H1 (cell line): ENCODE measurements at regions not wholly inside any gene's neighbourhood (a gene's known extent, or its start where the extent isn't known, plus 50 kb on each side); places are given as distances from the start of the nearest gene placed in this dataset.

ENCODE experiments used
- CTCF ChIA-PET: fragments of 300-600 bp; sonication (Branson Sonifier 250); formaldehyde crosslinking; loops from one replicate; lab custom pipeline; 2021; ENCODE audit not compliant: partially characterized antibody; lab: Charles Lee
- POLR2A ChIA-PET: fragments of 300-600 bp; sonication (Branson Sonifier 250); formaldehyde crosslinking; loops from one replicate; lab custom pipeline; 2021; ENCODE audit warnings: inconsistent platforms; ENCODE audit not compliant: partially characterized antibody; lab: Charles Lee
- DNase-seq, 2 experiments: peaks; one replicate each; pipeline versions ENCODE4 v3.0.0 to v3.0.0-alpha.2; 2010 to 2022; ENCODE audit warnings: low spot score in 2 of 2, low read depth in 1 of 2, mixed read lengths in 1 of 2
- FAIRE-seq: peaks from 2 replicates; lab custom pipeline; 2011; peaks lifted over from hg19 to GRCh38; lab: Jason Lieb, UNC
- H2AFZ ChIP-seq: 2 replicates; pipeline ENCODE4 v1.8.1; 2012; ENCODE audit warnings: low read length, inconsistent platforms
- H2AK5ac ChIP-seq: 2 replicates; pipeline ENCODE4 v1.6.1; 2013; ENCODE audit warnings: low read depth, low read length
- H2BK120ac ChIP-seq: replicated peaks from 2 replicates; pipeline ENCODE3; 2013; ENCODE audit warnings: low read depth, low read length, inconsistent platforms
- H2BK12ac ChIP-seq: 2 replicates; pipeline ENCODE4 v1.6.1; 2013; ENCODE audit warnings: low read depth, low read length
- H2BK15ac ChIP-seq: 2 replicates; pipeline ENCODE4 v1.6.1; 2013; ENCODE audit warnings: low read length
- H2BK20ac ChIP-seq: 2 replicates; pipeline ENCODE4 v1.6.1; 2013; ENCODE audit warnings: low read length
- H2BK5ac ChIP-seq: 2 replicates; pipeline ENCODE4 v1.6.1; 2013; ENCODE audit warnings: low read depth, low read length
- H3K14ac ChIP-seq: 2 replicates; pipeline ENCODE4 v1.6.1; 2013; ENCODE audit warnings: inconsistent platforms; ENCODE audit not compliant: insufficient read length
- H3K18ac ChIP-seq: 2 replicates; pipeline ENCODE4 v1.6.1; 2013; ENCODE audit warnings: low read length; ENCODE audit errors: extremely low read depth
- H3K23ac ChIP-seq: 2 replicates; pipeline ENCODE4 v1.6.1; 2013; ENCODE audit warnings: inconsistent platforms; ENCODE audit not compliant: insufficient read length
- H3K23me2 ChIP-seq: 2 replicates; pipeline ENCODE4 v1.6.1; 2013; ENCODE audit warnings: low read depth, low read length
- H3K27ac ChIP-seq: 2 replicates; pipeline ENCODE4 v1.6.1; 2011; ENCODE audit warnings: low read depth, low read length, inconsistent platforms
- H3K27me3 ChIP-seq, 4 experiments: replicated peaks in 1 of 4; 1 replicate in 1 of 4; 2 replicates in 3 of 4; pipeline versions ENCODE4 v1.6.1 to v1.8.1; 2011 to 2013; ENCODE audit warnings: low read length in 3 of 4, mild to moderate bottlenecking in 3 of 4, inconsistent platforms in 2 of 4, mixed read lengths in 2 of 4, moderate library complexity in 1 of 4; ENCODE audit not compliant: control insufficient read depth in 3 of 4, insufficient read depth in 3 of 4; ENCODE audit errors: extremely low read depth in 1 of 4
- H3K36me3 ChIP-seq, 4 experiments: 2 replicates each; pipeline versions ENCODE4 v1.6.1 to v1.8.1; 2011 to 2013; ENCODE audit warnings: mild to moderate bottlenecking in 4 of 4, low read length in 3 of 4, moderate library complexity in 2 of 4, control low read depth in 1 of 4, inconsistent platforms in 1 of 4; ENCODE audit not compliant: insufficient read depth in 4 of 4, control insufficient read depth in 2 of 4
- H3K4ac ChIP-seq: replicated peaks from 2 replicates; pipeline ENCODE3; 2013; ENCODE audit warnings: low read length, low read depth, mixed read lengths, inconsistent platforms; ENCODE audit not compliant: insufficient read length
- H3K4me1 ChIP-seq, 4 experiments: replicated peaks in 1 of 4; 1 replicate in 1 of 4; 2 replicates in 3 of 4; pipeline versions ENCODE4 v1.6.1 to v1.8.1; 2011 to 2013; ENCODE audit warnings: low read length in 3 of 4, inconsistent platforms in 2 of 4, mixed read lengths in 1 of 4; ENCODE audit not compliant: insufficient read depth in 4 of 4, control insufficient read depth in 3 of 4
- H3K4me2 ChIP-seq, 2 experiments: 2 replicates each; pipeline versions ENCODE4 v1.6.1 to v1.8.1; 2011 to 2013; ENCODE audit warnings: low read depth in 2 of 2, low read length in 2 of 2, control low read depth in 1 of 2, inconsistent platforms in 1 of 2, mild to moderate bottlenecking in 1 of 2; ENCODE audit not compliant: insufficient read depth in 1 of 2
- H3K4me3 ChIP-seq, 4 experiments: fragments of 200-600, 300-600 bp in 1 of 4; sonication (generic), shearing (Covaris generic), sonication (Bioruptor Twin) in 1 of 4; 2 replicates each; pipeline versions ENCODE4 v1.5.1 to v1.8.1; 2011 to 2016; ENCODE audit warnings: low read length in 4 of 4, low read depth in 3 of 4, control low read depth in 2 of 4, inconsistent platforms in 2 of 4, mild to moderate bottlenecking in 2 of 4, mixed read lengths in 1 of 4, moderate library complexity in 1 of 4; ENCODE audit not compliant: insufficient read depth in 2 of 4; ENCODE audit errors: extremely low read depth in 1 of 4
- H3K56ac ChIP-seq: replicated peaks from 2 replicates; pipeline ENCODE3; 2013; ENCODE audit warnings: low read depth, mild to moderate bottlenecking, mixed read lengths, low read length, inconsistent platforms; ENCODE audit not compliant: insufficient read length
- H3K79me1 ChIP-seq: 2 replicates; pipeline ENCODE4 v1.6.1; 2013; ENCODE audit warnings: low read depth, low read length, control low read depth
- H3K79me2 ChIP-seq, 2 experiments: 2 replicates each; pipeline versions ENCODE4 v1.6.1 to v1.8.1; 2012 to 2013; ENCODE audit warnings: low read length in 2 of 2, mild to moderate bottlenecking in 2 of 2, inconsistent platforms in 1 of 2; ENCODE audit not compliant: insufficient read depth in 2 of 2, control insufficient read depth in 1 of 2
- H3K9ac ChIP-seq, 4 experiments: replicated peaks in 1 of 4; 1 replicate in 1 of 4; 2 replicates in 3 of 4; pipeline versions ENCODE4 v1.6.1 to v1.8.1; 2011 to 2013; ENCODE audit warnings: low read depth in 3 of 4, low read length in 3 of 4, control low read depth in 2 of 4, mild to moderate bottlenecking in 2 of 4, moderate library complexity in 2 of 4, inconsistent platforms in 1 of 4; ENCODE audit errors: extremely low read depth in 1 of 4
- H3K9me3 ChIP-seq, 2 experiments: 2 replicates each; pipeline versions ENCODE4 v1.6.1 to v1.8.1; 2012 to 2013; ENCODE audit warnings: mild to moderate bottlenecking in 2 of 2, moderate library complexity in 2 of 2, control low read depth in 1 of 2, inconsistent platforms in 1 of 2, low read depth in 1 of 2, low read length in 1 of 2, mixed read lengths in 1 of 2; ENCODE audit not compliant: insufficient read depth in 2 of 2
- H4K20me1 ChIP-seq, 2 experiments: replicated peaks in 1 of 2; 2 replicates each; pipeline versions ENCODE3 to v1.8.1; 2011 to 2013; ENCODE audit warnings: inconsistent platforms in 2 of 2, low read length in 2 of 2, mild to moderate bottlenecking in 1 of 2; ENCODE audit not compliant: insufficient read depth in 2 of 2, control insufficient read depth in 1 of 2
- H4K5ac ChIP-seq: 2 replicates; pipeline ENCODE4 v1.6.1; 2013; ENCODE audit warnings: low read length, low read depth, mixed read lengths, inconsistent platforms; ENCODE audit not compliant: insufficient read length
- H4K8ac ChIP-seq: 2 replicates; pipeline ENCODE4 v1.8.0; 2013; ENCODE audit warnings: mild to moderate bottlenecking, moderate library complexity, low read length, inconsistent platforms; ENCODE audit not compliant: insufficient read depth; ENCODE audit errors: extremely low read depth
- H4K91ac ChIP-seq: replicated peaks from 2 replicates; pipeline ENCODE3; 2013; ENCODE audit warnings: low read length, mixed read lengths, inconsistent platforms; ENCODE audit not compliant: insufficient read length
- NANOG ChIP-seq: IDR thresholded peaks from 2 replicates; pipeline ENCODE4 v1.6.1; 2011; ENCODE audit warnings: low read length, low read depth, mild to moderate bottlenecking, inconsistent platforms; ENCODE audit not compliant: insufficient read depth, poor library complexity, severe bottlenecking
- SIN3A ChIP-seq, 2 experiments: IDR thresholded peaks in 1 of 2; conservative IDR thresholded peaks in 1 of 2; 2 replicates each; pipeline ENCODE4 v1.6.1; 2011 to 2012; ENCODE audit warnings: low read length in 2 of 2, improper control_type of control experiment in 1 of 2, low read depth in 1 of 2, mild to moderate bottlenecking in 1 of 2
- TCF12 ChIP-seq: IDR thresholded peaks from 2 replicates; pipeline ENCODE4 v1.6.1; 2011; ENCODE audit warnings: low read depth, mild to moderate bottlenecking, low read length
- WGBS, 2 experiments: shearing (Covaris generic) in 1 of 2; methylation state at CpG; one replicate each; pipeline versions ENCODE4 v1.1.6 to v1.1.7; 2013 to 2015; ENCODE audit warnings: low lambda C conversion rate in 2 of 2, mixed read lengths in 2 of 2, inconsistent platforms in 1 of 2, low coverage in 1 of 2, missing lambda C conversion rate in 1 of 2; ENCODE audit not compliant: insufficient replicate concordance in 2 of 2, insufficient coverage in 1 of 2, insufficient read length in 1 of 2; ENCODE audit errors: extremely low coverage in 1 of 2, missing lambda C conversion rate in 1 of 2; 5-methylcytosine and 5-hydroxymethylcytosine counted together

GRCh38 chr4:15348236-15348635, 79.6 kb upstream of the C1QTNF7 start:
- FAIRE-seq (no peak), DNase-seq (no peak)
- Histone ChIP-seq H4K8ac (no peak overlapping the region), H2BK15ac (no peak overlapping the region), H3K4me2 (no peak overlapping the region), H3K9ac (no peak overlapping the region), H3K56ac (no peak overlapping the region), H4K5ac (no peak overlapping the region), H3K27me3 (no peaks in the 10 kb centered on the region; a peak in 1 of 7 replicates), H2AFZ (no peak overlapping the region), H2BK12ac (no peak overlapping the region), H3K36me3 (no peaks in the 10 kb centered on the region), H3K79me1 (no peaks in the 10 kb centered on the region), H3K4ac (no peak overlapping the region), H2BK5ac (no peak overlapping the region), H3K4me1 (peaks cover 0 to 3% (median 0%) of the 10 kb centered on the region in 4 experiments; a peak in 1 of 7 replicates), H3K27ac (no peak overlapping the region), H3K79me2 (no peaks in the 10 kb centered on the region), H3K23me2 (no peaks in the 10 kb centered on the region), H2BK20ac (no peak overlapping the region), H3K18ac (no peak overlapping the region), H2BK120ac (no peak overlapping the region), H4K20me1 (no peaks in the 10 kb centered on the region), H3K23ac (no peak overlapping the region), H4K91ac (no peak overlapping the region), H2AK5ac (no peak overlapping the region), H3K14ac (no peak overlapping the region), H3K4me3 (no peak overlapping the region), H3K9me3 (no peaks in the 10 kb centered on the region)
- CTCF ChIA-PET = interaction anchor here (0.6 kb wide), 1 partner anchor 19 kb away, joined by 4 read pairs; no protein-coding TSS in a partner anchor
- 95% methylated on average over 1 of the region's 1 CpG; no CpG with 5 or more reads in 1 of the 2 experiments for WGBS, 2 experiments
- TF ChIP-seq SIN3A (conservative IDR thresholded peaks at IDR 0.05 in 1 of 2, IDR thresholded peaks at IDR 0.05 in 1 of 2; ENCODE audit: low read depth in 1 of 2, low read length in 2 of 2) (no peak), NANOG (no peak), TCF12 (no peak)
- POLR2A ChIA-PET = no interaction called here
